Right kidney (tissue), 1 donor: ENCODE measurements at regions not wholly inside any gene's neighbourhood (a gene's known extent, or its start where the extent isn't known, plus 50 kb on each side); places are given as distances from the start of the nearest gene placed in this dataset.
"Not testable (repeated sequence)": the region's sequence is repeated elsewhere in the genome, so short reads cannot be mapped to it uniquely, and the experiment has no call there.

ENCODE experiments used
- DNase-seq: peaks from one replicate; pipeline ENCODE4 v3.0.0-alpha.2; 2016

- DNase-seq, result no peak
Measured at GRCh38 chr14:88985654-88986053, 161.2 kb downstream of the TTC8 start.

- no peak for DNase-seq
Measured at GRCh38 chr14:88986146-88986841, 161.8 kb downstream of the TTC8 start.

- not testable (repeated sequence) for DNase-seq
Measured at GRCh38 chr14:88986908-88987307, 162.5 kb downstream of the TTC8 start.

- DNase-seq, result no peak
Measured at GRCh38 chr14:88987516-88987915, 163.1 kb downstream of the TTC8 start.

GRCh38 chr14:88989911-88990310 lies 165.5 kb downstream of the TTC8 start:
- DNase-seq, result no peak

- DNase-seq, result no peak
Measured at GRCh38 chr14:88990856-88991255, 166.4 kb downstream of the TTC8 start.

GRCh38 chr14:88992011-88992410 lies 167.6 kb downstream of the TTC8 start:
- no peak for DNase-seq

GRCh38 chr14:88993946-88994345 lies 169.5 kb downstream of the TTC8 start:
- no peak for DNase-seq

- no peak for DNase-seq
Measured at GRCh38 chr14:88995437-88996198, 171.2 kb downstream of the TTC8 start.

- no peak for DNase-seq
Measured at GRCh38 chr14:88998027-88998426, 173.6 kb downstream of the TTC8 start.

GRCh38 chr14:88999137-88999536 lies 174.7 kb downstream of the TTC8 start:
- no peak for DNase-seq

- no peak for DNase-seq
Measured at GRCh38 chr14:89000007-89000942, 175.8 kb downstream of the TTC8 start.

GRCh38 chr14:89004166-89004565 lies 179.7 kb downstream of the TTC8 start:
- no peak for DNase-seq

GRCh38 chr14:89007906-89008305 lies 183.5 kb downstream of the TTC8 start:
- no peak for DNase-seq

- DNase-seq, result no peak
Measured at GRCh38 chr14:89011355-89012281, 187.2 kb downstream of the TTC8 start.

GRCh38 chr14:89012282-89013097 lies 188.0 kb downstream of the TTC8 start:
- no peak for DNase-seq

- no peak for DNase-seq
Measured at GRCh38 chr14:89013098-89013504, 188.7 kb downstream of the TTC8 start.

- no peak for DNase-seq
Measured at GRCh38 chr14:89013698-89014568, 189.5 kb downstream of the TTC8 start.

GRCh38 chr14:89014569-89014850 lies 190.1 kb downstream of the TTC8 start:
- no peak for DNase-seq

- no peak for DNase-seq
Measured at GRCh38 chr14:89015016-89015415, 190.6 kb downstream of the TTC8 start.
